ENCODE measurements at regions not wholly inside any gene's neighbourhood (a gene's known extent, or its start where the extent isn't known, plus 50 kb on each side); places are given as distances from the start of the nearest gene placed in this dataset.

DNA sequence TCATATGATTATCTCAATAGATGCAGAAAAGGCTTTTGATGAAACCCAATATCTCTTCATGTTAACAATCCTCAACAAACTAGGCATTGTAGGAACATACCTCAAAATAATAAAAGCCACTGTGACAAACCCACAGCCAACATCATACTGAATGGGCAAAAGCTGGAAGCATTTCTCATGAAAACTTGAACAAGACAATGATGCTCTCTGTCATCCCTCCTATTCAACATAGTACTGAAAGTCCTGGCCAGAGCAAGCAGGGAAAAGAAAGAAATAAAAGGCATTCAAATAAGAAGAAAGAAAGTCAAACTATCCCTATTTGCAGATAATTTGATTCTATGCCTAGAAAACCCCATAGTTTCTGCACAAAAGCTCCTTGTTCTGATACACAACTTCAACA, 999.2 kb upstream of the GOT2 start:
- no peak overlapping the region for H3K4me3 ChIP-seq (ENCODE audit: low read length)
- H3K9ac ChIP-seq (ENCODE audit: low read length), result no peak overlapping the region
- TF ChIP-seq EZH2 (optimal IDR thresholded peaks at IDR 0.05; ENCODE audit: low read depth, low read length) (no peak), EZH2phosphoT487 (IDR thresholded peaks at IDR 0.05; ENCODE audit: low read length) (no peak)
- TF ChIP-seq, protein P1, sequence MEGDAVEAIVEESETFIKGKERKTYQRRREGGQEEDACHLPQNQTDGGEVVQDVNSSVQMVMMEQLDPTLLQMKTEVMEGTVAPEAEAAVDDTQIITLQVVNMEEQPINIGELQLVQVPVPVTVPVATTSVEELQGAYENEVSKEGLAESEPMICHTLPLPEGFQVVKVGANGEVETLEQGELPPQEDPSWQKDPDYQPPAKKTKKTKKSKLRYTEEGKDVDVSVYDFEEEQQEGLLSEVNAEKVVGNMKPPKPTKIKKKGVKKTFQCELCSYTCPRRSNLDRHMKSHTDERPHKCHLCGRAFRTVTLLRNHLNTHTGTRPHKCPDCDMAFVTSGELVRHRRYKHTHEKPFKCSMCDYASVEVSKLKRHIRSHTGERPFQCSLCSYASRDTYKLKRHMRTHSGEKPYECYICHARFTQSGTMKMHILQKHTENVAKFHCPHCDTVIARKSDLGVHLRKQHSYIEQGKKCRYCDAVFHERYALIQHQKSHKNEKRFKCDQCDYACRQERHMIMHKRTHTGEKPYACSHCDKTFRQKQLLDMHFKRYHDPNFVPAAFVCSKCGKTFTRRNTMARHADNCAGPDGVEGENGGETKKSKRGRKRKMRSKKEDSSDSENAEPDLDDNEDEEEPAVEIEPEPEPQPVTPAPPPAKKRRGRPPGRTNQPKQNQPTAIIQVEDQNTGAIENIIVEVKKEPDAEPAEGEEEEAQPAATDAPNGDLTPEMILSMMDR (IDR thresholded peaks at IDR 0.05; ENCODE audit: low read length), result no peak
- H3K9me3 ChIP-seq (replicated peaks; ENCODE audit: insufficient read depth, low read length), result no peaks in the 10 kb centered on the region
- H4K20me1 ChIP-seq (ENCODE audit: insufficient read depth, low read length), result no peaks in the 10 kb centered on the region
- H2AFZ ChIP-seq (ENCODE audit: low read length), result no peak overlapping the region
- H3F3A ChIP-seq (ENCODE audit: insufficient read depth, low read length), result no peaks in the 10 kb centered on the region
- no peak overlapping the region for H3K27ac ChIP-seq (ENCODE audit: low read length)
- no peak overlapping the region for H3K4me2 ChIP-seq (ENCODE audit: low read depth, low read length)
- no peaks in the 10 kb centered on the region for H3K9me2 ChIP-seq (replicated peaks; ENCODE audit: insufficient read depth, low read length)
- H3K27me3 ChIP-seq (replicated peaks; ENCODE audit: insufficient read depth, low read length), result no peaks in the 10 kb centered on the region
- H3K36me3 ChIP-seq (replicated peaks; ENCODE audit: insufficient read depth, low read length), result no peaks in the 10 kb centered on the region
- no peaks in the 10 kb centered on the region for H3K4me1 ChIP-seq (ENCODE audit: low read length)
- no peaks in the 10 kb centered on the region for H3K79me2 ChIP-seq (ENCODE audit: low read length)
- no peak for DNase-seq

DNA sequence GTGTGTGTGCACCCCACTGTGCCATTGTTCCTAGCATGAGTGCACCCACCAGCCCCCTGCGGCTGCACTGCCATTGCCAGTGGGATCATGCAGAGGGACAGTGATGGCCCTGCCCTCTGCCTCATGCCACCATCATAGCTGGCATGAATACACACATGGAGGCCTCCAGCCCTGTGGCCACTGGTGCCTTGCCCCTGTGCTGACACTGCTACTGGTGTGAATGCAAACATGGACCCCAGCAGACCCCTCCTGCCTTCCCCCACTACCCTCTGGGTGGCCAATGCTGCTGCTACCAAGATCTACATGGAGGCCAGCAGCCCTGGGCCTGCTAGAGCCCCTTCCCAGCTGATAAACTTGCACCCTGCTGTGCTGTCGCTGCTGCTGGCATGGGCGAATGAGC, 995.5 kb upstream of the GOT2 start:
- Histone ChIP-seq H3F3A (ENCODE audit: insufficient read depth, low read length) (no peaks in the 10 kb centered on the region), H3K9ac (ENCODE audit: low read length) (no peak overlapping the region), H3K36me3 (replicated peaks; ENCODE audit: insufficient read depth, low read length) (no peaks in the 10 kb centered on the region), H3K4me2 (ENCODE audit: low read depth, low read length) (no peak overlapping the region), H3K79me2 (ENCODE audit: low read length) (no peaks in the 10 kb centered on the region), H3K9me2 (replicated peaks; ENCODE audit: insufficient read depth, low read length) (no peaks in the 10 kb centered on the region), H3K4me1 (ENCODE audit: low read length) (no peaks in the 10 kb centered on the region), H3K4me3 (ENCODE audit: low read length) (no peak overlapping the region), H3K27me3 (replicated peaks; ENCODE audit: insufficient read depth, low read length) (no peaks in the 10 kb centered on the region), H3K27ac (ENCODE audit: low read length) (no peak overlapping the region), H2AFZ (ENCODE audit: low read length) (no peak overlapping the region), H3K9me3 (replicated peaks; ENCODE audit: insufficient read depth, low read length) (no peaks in the 10 kb centered on the region), H4K20me1 (ENCODE audit: insufficient read depth, low read length) (no peaks in the 10 kb centered on the region)
- no peak for TF ChIP-seq EZH2 (optimal IDR thresholded peaks at IDR 0.05; ENCODE audit: low read depth, low read length)
- TF ChIP-seq, protein P1 (IDR thresholded peaks at IDR 0.05; ENCODE audit: low read length), result no peak
- no peak for TF ChIP-seq EZH2phosphoT487 (IDR thresholded peaks at IDR 0.05; ENCODE audit: low read length)
- DNase-seq, result no peak

DNA sequence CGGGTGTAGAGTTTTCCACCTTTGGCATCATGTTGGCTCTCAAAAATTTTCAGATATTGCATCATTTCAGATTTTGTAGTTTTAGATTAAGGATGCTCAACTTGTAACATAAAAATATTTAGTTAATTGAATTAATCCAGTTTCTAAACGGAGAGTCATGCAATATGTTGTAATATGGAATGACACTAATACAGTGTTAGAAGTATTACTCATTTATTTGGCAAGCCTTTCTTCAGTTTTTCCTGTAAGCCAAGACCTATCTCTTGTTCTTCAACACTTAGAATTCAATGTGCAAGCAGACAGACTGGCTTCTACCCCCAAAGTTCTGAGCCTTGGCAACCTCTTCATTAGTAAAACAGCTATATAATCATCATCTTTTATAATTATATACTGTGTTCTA, 985.0 kb upstream of the GOT2 start:
- H3K9ac ChIP-seq (ENCODE audit: low read length), result no peak overlapping the region
- no peaks in the 10 kb centered on the region for H3K4me1 ChIP-seq (ENCODE audit: low read length)
- H3K4me2 ChIP-seq (ENCODE audit: low read depth, low read length), result no peak overlapping the region
- no peaks in the 10 kb centered on the region for H4K20me1 ChIP-seq (ENCODE audit: insufficient read depth, low read length)
- TF ChIP-seq EZH2phosphoT487 (IDR thresholded peaks at IDR 0.05; ENCODE audit: low read length), result no peak
- no peak for TF ChIP-seq EZH2 (optimal IDR thresholded peaks at IDR 0.05; ENCODE audit: low read depth, low read length)
- TF ChIP-seq, protein P1 (IDR thresholded peaks at IDR 0.05; ENCODE audit: low read length), result no peak
- H2AFZ ChIP-seq (ENCODE audit: low read length), result no peak overlapping the region
- no peaks in the 10 kb centered on the region for H3K36me3 ChIP-seq (replicated peaks; ENCODE audit: insufficient read depth, low read length)
- H3K4me3 ChIP-seq (ENCODE audit: low read length), result no peak overlapping the region
- H3K27ac ChIP-seq (ENCODE audit: low read length), result no peak overlapping the region
- no peaks in the 10 kb centered on the region for H3K9me3 ChIP-seq (replicated peaks; ENCODE audit: insufficient read depth, low read length)
- H3K27me3 ChIP-seq (replicated peaks; ENCODE audit: insufficient read depth, low read length), result no peaks in the 10 kb centered on the region
- no peak for DNase-seq
- no peaks in the 10 kb centered on the region for H3K9me2 ChIP-seq (replicated peaks; ENCODE audit: insufficient read depth, low read length)
- H3F3A ChIP-seq (ENCODE audit: insufficient read depth, low read length), result no peaks in the 10 kb centered on the region
- no peaks in the 10 kb centered on the region for H3K79me2 ChIP-seq (ENCODE audit: low read length)
